ENCODE measurements at regions not wholly inside any gene's neighbourhood (a gene's known extent, or its start where the extent isn't known, plus 50 kb on each side); places are given as distances from the start of the nearest gene placed in this dataset.

DNA sequence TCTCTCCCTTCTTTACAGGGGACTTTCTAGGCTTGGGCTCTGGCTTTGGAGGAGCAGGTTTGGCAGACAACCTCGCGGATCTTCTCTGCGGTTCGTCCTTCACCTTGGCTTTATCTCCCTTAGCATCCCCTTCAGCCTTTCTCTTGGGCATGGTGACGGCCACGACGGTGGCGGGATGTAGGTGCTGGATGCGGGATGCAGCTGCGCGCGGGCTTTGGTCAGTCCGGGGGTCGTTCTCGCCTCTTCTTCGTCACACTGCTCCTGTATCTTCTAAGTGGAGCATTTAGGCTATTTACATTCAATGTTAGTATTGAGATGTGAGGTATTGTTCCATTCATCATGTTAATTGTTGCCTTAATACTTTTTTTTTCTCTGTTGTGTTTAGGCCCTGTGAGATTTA lies 217.2 kb upstream of the STXBP6 start:
- TF ChIP-seq, protein P1, sequence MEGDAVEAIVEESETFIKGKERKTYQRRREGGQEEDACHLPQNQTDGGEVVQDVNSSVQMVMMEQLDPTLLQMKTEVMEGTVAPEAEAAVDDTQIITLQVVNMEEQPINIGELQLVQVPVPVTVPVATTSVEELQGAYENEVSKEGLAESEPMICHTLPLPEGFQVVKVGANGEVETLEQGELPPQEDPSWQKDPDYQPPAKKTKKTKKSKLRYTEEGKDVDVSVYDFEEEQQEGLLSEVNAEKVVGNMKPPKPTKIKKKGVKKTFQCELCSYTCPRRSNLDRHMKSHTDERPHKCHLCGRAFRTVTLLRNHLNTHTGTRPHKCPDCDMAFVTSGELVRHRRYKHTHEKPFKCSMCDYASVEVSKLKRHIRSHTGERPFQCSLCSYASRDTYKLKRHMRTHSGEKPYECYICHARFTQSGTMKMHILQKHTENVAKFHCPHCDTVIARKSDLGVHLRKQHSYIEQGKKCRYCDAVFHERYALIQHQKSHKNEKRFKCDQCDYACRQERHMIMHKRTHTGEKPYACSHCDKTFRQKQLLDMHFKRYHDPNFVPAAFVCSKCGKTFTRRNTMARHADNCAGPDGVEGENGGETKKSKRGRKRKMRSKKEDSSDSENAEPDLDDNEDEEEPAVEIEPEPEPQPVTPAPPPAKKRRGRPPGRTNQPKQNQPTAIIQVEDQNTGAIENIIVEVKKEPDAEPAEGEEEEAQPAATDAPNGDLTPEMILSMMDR (IDR thresholded peaks at IDR 0.05): no peak
- TF ChIP-seq POLR2A (IDR thresholded peaks at IDR 0.05): no peak

All from lower leg skin (tissue), 3 donors.